SK-N-MC (cell line): ENCODE measurements at regions not wholly inside any gene's neighbourhood (a gene's known extent, or its start where the extent isn't known, plus 50 kb on each side); places are given as distances from the start of the nearest gene placed in this dataset.

Experiments
- DNase-seq: peaks from one replicate; pipeline ENCODE4 v3.0.0-alpha.2; 2011; ENCODE audit warnings: low read depth, low spot score
- H3K27ac ChIP-seq: fragments of 200-600 bp; sonication (generic); 2 replicates; pipeline ENCODE4 v1.5.1; 2016; ENCODE audit warnings: mixed run types
- H3K36me3 ChIP-seq: fragments of 200-600 bp; sonication (generic); 2 replicates; pipeline ENCODE4 v1.6.1; 2017; ENCODE audit warnings: antibody characterized with exemption, low read length, mixed read lengths; ENCODE audit not compliant: insufficient read depth
- H3K4me3 ChIP-seq: fragments of 200-600 bp; sonication (generic); 2 replicates; pipeline ENCODE4 v1.5.1; 2016
- H3K9ac ChIP-seq: fragments of 200-600 bp; sonication (generic); 2 replicates; pipeline ENCODE4 v1.8.0; 2017; ENCODE audit warnings: mixed run types, mixed read lengths; ENCODE audit not compliant: insufficient read length
- H3K9me3 ChIP-seq: fragments of 200-600 bp; sonication (generic); 2 replicates; pipeline ENCODE4 v1.6.1; 2017; ENCODE audit warnings: low read depth, mild to moderate bottlenecking, antibody characterized with exemption, low read length, moderate library complexity, mixed read lengths
- EZH2 ChIP-seq: fragments of 200-600 bp; sonication (generic); IDR thresholded peaks from one replicate; pipeline ENCODE4 v1.6.1; 2017; ENCODE audit warnings: antibody characterized with exemption
- FOXP2 ChIP-seq: optimal IDR thresholded peaks from 2 replicates; pipeline ENCODE3; 2011; ENCODE audit warnings: mild to moderate bottlenecking, moderate library complexity; ENCODE audit not compliant: insufficient read depth; ENCODE audit errors: extremely low read length, control extremely low read depth
- POLR2AphosphoS5 ChIP-seq: IDR thresholded peaks from 2 replicates; pipeline ENCODE4 v1.6.1; 2012; ENCODE audit warnings: mild to moderate bottlenecking, low read depth, low read length, borderline replicate concordance

DNA sequence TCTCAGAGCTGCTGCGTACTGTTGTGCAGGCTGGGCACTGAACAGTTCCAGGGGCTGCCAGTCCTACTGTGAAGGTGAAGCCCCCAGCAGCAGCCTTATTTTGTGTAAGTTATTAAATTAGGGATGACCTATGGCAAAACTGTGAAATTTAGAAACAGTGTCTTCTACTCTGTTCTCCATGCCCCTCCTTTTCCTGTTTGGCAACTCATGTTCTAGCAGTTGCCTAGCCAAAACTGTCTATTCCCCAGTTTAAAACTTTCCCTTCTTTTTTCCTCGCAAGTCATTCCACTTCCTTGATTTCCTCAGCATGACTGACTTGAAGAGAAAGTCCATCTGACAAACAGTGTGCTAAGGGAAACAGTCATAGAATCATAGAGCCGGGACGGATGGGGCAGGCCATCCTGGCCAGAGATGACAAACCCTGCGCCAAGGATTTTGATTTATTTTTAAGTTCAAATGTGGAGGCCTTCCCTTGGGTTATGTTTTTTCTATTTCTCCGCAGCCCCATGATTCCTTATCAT lies 78.1 kb upstream of the OLFM4 start:
- Histone ChIP-seq H3K9me3 (no peaks in the 10 kb centered on the region), H3K9ac (no peak overlapping the region), H3K27ac (no peak overlapping the region), H3K36me3 (no peaks in the 10 kb centered on the region), H3K4me3 (no peak overlapping the region)
- TF ChIP-seq FOXP2 (no peak), POLR2AphosphoS5 (no peak), EZH2 (no peak)
- no peak for DNase-seq

DNA sequence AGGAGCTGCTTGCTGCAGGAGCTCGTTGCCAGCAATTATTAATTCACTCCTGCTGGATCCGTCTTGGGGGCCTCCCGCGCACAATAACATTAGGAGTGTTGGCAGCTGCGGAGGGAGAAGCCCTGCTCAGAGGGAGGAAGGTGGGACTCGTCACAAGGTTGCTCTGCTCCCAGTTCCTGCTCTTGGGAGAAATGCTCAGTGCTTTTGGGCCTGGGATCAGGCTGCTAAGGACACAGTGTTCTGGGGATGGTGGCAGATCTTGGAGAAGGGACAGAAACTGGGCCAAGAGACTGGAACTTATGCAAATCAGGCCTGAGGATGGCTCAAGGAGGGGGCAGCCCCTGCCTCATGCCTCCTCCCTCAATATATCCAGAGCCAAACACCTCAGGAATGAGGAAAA lies 78.9 kb upstream of the OLFM4 start:
- Histone ChIP-seq H3K9ac (no peak overlapping the region), H3K4me3 (no peak overlapping the region), H3K36me3 (no peaks in the 10 kb centered on the region), H3K9me3 (no peaks in the 10 kb centered on the region), H3K27ac (no peak overlapping the region)
- no peak for DNase-seq
- no peak for TF ChIP-seq EZH2
- no peak for TF ChIP-seq POLR2AphosphoS5
- TF ChIP-seq FOXP2: no peak

DNA sequence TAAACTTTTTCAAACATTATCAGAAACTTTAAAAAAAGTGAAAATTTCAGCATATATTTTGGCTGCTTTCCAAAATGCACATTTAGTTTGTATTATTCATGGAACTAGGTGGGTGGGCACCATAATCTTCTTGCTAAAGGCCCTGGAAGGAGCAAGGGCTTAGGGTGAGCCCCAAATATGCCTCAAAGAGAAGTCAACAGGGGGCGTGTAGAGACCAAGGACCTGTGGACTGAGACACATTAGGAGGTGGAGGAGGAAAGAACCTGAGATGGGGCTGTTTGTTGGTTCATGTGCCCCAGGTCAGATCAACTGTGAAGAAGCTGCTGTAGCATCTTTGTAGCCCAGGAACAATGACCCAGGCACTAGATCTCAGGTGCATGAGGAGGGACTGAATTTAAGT lies 79.6 kb upstream of the OLFM4 start:
- TF ChIP-seq POLR2AphosphoS5 (no peak), FOXP2 (no peak)
- Histone ChIP-seq H3K36me3 (no peaks in the 10 kb centered on the region), H3K9me3 (no peaks in the 10 kb centered on the region), H3K9ac (no peak overlapping the region), H3K27ac (no peak overlapping the region), H3K4me3 (no peak overlapping the region)
- no peak for DNase-seq

DNA sequence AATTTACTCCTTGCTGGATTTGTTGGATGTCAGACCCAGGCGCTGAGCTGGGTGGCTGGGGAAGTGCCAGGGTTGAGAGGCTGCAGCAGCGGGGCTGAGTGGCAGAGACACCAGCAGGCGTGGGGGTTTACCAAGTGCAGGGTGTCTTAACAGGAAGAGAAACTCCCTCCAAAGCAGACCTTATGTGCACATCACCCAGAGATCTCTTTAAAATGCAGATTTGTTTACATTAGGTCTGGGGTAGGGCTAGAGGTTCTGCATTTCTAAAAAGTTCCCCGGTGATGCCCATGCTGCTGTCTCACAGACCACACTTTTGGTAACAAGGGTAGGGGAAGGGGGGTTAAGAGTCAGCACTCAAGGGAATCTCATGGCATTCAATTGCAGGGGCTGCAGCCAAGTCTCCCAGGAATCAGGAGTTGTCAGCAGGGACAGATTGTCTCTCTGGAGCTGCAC lies 80.7 kb upstream of the OLFM4 start:
- TF ChIP-seq EZH2: no peak
- TF ChIP-seq FOXP2: no peak
- TF ChIP-seq POLR2AphosphoS5: no peak
- Histone ChIP-seq H3K9ac (no peak overlapping the region), H3K9me3 (no peaks in the 10 kb centered on the region), H3K27ac (no peak overlapping the region), H3K36me3 (no peaks in the 10 kb centered on the region), H3K4me3 (no peak overlapping the region)
- no peak for DNase-seq

DNA sequence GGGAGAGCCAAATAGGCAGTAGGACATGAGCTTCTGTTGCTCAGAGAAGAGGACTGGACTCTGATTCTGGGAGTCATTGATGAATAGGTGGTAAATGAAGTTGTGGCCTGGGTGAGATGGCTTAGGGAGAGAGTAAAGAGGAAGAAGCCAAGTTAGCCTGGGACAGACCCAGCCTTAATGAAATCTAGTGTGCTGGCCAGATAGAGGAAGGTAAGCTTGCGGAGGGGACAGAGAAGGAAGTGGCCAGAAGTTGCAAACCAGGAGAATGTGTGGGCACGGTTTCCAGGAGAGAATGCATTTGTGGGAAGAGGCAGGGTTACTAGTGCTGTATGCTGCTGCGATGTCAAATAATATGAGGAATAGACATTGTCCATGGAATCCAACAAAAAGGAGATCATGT lies 83.3 kb upstream of the OLFM4 start:
- no peaks in the 10 kb centered on the region for H3K9me3 ChIP-seq
- H3K27ac ChIP-seq: no peak overlapping the region
- TF ChIP-seq FOXP2 (no peak), POLR2AphosphoS5 (no peak), EZH2 (no peak)

DNA sequence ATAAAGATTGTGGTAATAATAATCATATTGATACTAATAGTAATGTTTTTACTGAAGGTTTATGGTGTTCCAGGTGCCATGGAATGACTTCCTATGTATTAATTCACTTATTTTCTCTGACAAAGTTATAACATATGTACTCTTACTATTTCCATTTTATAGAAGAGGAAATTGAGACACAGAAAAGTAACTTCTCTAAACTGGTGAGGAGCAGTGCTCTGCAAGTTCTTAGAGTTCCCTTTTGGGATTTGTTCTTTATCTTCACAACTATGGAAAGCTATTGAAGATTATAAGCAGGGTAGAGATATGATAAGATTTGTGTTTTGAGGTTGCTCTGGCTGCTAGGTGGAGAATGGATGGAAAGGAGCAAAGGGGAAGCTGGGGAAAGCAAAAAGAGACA lies 83.9 kb upstream of the OLFM4 start:
- no peak overlapping the region for H3K27ac ChIP-seq

More for the DNA sequence above, 83.3 kb upstream of the OLFM4 start:
- Histone ChIP-seq H3K9ac (no peak overlapping the region), H3K36me3 (no peaks in the 10 kb centered on the region), H3K4me3 (no peak overlapping the region)
- DNase-seq: no peak

DNA sequence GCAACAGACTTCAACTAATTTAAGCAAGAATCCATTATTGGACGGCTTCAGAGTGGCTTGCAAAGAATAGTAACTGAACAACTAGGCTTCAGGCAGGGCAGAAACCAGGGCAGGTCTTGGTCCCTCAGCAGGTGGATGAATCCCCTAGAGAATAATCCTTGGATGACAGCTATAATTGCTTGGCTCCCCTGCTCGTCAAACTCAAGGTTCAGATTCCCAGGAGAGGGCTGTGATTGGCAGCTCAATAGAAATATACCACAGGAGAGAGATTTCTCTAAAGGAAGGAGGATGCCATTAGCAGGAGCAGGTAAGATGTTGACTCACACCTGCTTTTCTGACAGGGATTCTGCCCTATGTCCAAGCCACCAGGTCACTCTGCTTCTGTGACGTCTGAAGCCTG lies 89.6 kb upstream of the PCDH8 start:
- Histone ChIP-seq H3K9ac (no peak overlapping the region), H3K4me3 (no peak overlapping the region), H3K9me3 (no peaks in the 10 kb centered on the region), H3K36me3 (no peaks in the 10 kb centered on the region), H3K27ac (no peak overlapping the region)
- DNase-seq: no peak
- TF ChIP-seq POLR2AphosphoS5: no peak
- no peak for TF ChIP-seq EZH2

More for the DNA sequence above, 83.9 kb upstream of the OLFM4 start:
- TF ChIP-seq POLR2AphosphoS5 (no peak), FOXP2 (no peak), EZH2 (no peak)
- Histone ChIP-seq H3K9ac (no peak overlapping the region), H3K4me3 (no peak overlapping the region), H3K36me3 (no peaks in the 10 kb centered on the region), H3K9me3 (no peaks in the 10 kb centered on the region)
- no peak for DNase-seq

DNA sequence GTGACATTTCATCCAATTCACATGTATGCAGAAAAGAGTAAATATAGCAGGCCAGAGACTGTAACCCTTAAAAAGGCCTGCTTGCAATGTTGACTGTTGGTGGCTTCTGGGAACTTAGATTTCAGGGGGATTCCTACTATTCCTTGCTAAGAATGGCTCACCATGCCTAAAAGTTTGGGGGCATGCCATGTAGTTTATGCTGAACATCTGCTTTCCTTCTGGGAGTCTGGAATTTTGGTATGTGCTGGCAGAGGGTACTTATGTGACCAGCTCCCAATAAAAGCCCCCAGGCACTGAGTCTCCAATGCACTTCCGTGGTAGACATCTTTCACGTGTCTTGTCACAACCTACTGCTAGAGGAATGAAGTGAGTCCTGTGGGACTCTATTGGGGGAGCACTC lies 88.4 kb upstream of the PCDH8 start:
- no peak overlapping the region for H3K27ac ChIP-seq
- no peak overlapping the region for H3K9ac ChIP-seq
- H3K4me3 ChIP-seq: no peak overlapping the region
- H3K9me3 ChIP-seq: no peaks in the 10 kb centered on the region
- DNase-seq: no peak
- no peak for TF ChIP-seq FOXP2
- no peak for TF ChIP-seq EZH2
- TF ChIP-seq POLR2AphosphoS5: no peak
- H3K36me3 ChIP-seq: no peaks in the 10 kb centered on the region

DNA sequence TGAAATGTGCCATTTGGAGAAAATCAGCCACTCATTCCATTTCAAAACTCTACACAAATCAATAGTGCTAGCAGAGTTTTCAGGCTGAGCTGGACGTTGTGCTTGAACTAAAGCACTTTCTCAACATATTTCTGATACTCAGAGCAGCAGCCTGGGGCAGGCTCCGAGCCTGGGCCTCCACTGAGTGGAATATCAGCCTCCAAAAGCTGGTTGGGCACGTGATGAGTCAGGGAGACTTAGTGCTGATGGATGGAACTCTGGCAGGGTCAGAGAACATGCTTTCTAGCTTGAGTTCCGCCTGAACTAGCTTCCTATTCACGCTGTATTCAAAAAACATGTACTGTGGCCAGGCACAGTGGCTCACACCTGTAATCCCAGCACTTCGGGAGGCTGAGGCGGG lies 85.8 kb upstream of the PCDH8 start:
- no peak overlapping the region for H3K4me3 ChIP-seq
- H3K9ac ChIP-seq: no peak overlapping the region
- no peaks in the 10 kb centered on the region for H3K9me3 ChIP-seq
- DNase-seq: no peak
- no peaks in the 10 kb centered on the region for H3K36me3 ChIP-seq
- no peak overlapping the region for H3K27ac ChIP-seq
- TF ChIP-seq EZH2 (no peak), FOXP2 (no peak)
